ENCODE measurements at regions not wholly inside any gene's neighbourhood (a gene's known extent, or its start where the extent isn't known, plus 50 kb on each side); places are given as distances from the start of the nearest gene placed in this dataset.

GRCh38 chr4:14787894-14788293 lies 214.4 kb upstream of the CPEB2 start:
- DNase-seq (ENCODE audit: low read depth in 4 of 4, low spot score in 2 of 4) = no peak

- no peak for DNase-seq (ENCODE audit: low read depth in 4 of 4, low spot score in 2 of 4)
Observed at GRCh38 chr4:14790494-14790893, 211.8 kb upstream of the CPEB2 start.

- no peak for DNase-seq (ENCODE audit: low read depth in 4 of 4, low spot score in 2 of 4)
Observed at GRCh38 chr4:14792702-14793227, 209.5 kb upstream of the CPEB2 start.

- DNase-seq (ENCODE audit: low read depth in 4 of 4, low spot score in 2 of 4) = no peak
Observed at GRCh38 chr4:14800977-14801376, 201.3 kb upstream of the CPEB2 start.

- DNase-seq (ENCODE audit: low read depth in 4 of 4, low spot score in 2 of 4) = no peak
Observed at GRCh38 chr4:14802596-14802995, 199.7 kb upstream of the CPEB2 start.

GRCh38 chr4:14807856-14808255 lies 194.4 kb upstream of the CPEB2 start:
- DNase-seq (ENCODE audit: low read depth in 4 of 4, low spot score in 2 of 4) = no peak

- DNase-seq (ENCODE audit: low read depth in 4 of 4, low spot score in 2 of 4) = no peak
Observed at GRCh38 chr4:14809203-14809602, 193.1 kb upstream of the CPEB2 start.

DNA sequence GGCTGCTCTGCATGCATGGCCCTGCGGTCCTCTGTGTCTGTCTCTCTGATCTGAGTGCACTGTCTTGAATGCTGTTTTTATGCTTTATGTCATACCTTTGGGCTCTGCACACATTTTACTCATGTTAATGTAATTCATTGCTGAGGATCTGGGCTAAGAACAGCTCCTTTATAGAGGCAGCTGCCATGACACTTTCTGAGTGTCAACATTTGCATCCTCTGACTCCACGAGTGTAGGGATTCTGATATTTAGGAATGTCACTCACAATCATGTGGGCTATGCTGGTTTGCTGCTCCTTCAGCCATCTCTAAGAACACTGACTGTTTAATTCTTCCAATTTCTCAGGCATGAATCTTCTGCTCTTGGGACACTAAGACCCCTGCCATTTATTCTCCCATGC lies 192.2 kb upstream of the CPEB2 start:
- no peak for DNase-seq (ENCODE audit: low read depth in 4 of 4, low spot score in 2 of 4)

DNA sequence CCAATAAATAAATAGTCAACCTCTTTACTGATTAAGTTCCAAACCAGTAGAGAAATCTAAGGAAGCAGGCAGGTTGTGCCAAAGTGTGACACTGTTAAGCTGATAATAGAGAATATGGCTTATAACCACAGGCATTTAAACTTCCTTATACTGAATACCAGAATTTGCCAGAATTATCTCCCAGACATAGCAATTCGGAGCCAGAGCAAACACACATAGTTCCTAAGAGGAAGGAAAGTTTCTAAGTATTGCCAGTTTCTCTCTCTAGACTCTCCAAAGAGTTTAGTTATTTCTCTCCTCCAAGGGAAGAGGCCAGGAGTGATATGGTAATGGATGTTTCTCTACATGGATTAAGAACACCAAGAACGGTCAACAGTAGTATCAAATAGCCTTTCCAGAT lies 191.7 kb upstream of the CPEB2 start:
- no peak for DNase-seq (ENCODE audit: low read depth in 4 of 4, low spot score in 2 of 4)

- DNase-seq (ENCODE audit: low read depth in 4 of 4, low spot score in 2 of 4) = no peak
Observed at GRCh38 chr4:14812101-14812500, 190.2 kb upstream of the CPEB2 start.

DNA sequence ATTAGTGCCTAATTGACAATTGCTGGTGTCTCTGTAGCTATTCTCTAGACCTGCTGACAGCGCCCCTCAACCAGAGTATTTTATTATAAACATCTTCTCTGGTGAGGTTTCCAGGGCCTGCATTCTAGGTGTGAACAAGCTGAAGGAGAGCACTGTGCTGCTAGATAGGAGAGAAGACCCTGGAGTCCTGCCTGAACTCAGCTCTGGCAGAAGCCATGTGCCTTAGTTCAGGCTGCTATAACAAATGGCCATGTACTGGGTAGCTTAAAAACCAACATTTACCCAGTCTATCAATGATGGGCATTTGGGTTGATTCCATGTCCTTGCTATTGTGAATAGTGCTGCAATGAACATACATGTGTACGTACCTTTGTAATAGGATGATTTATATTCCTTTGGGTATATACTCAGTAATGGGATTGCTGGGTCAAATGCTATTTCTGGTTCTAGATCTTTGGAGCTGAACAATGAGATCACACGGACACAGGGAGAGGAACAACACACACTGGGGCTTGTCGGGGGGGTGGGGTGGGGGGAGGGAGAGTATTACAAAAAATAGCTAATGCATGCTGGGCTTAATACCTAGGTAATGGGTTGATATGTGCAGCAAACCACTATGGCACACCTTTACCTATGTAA lies 185.5 kb upstream of the CPEB2 start:
- no peak for DNase-seq (ENCODE audit: low read depth in 4 of 4, low spot score in 2 of 4)

GRCh38 chr4:14824189-14824588 lies 178.1 kb upstream of the CPEB2 start:
- DNase-seq (ENCODE audit: low read depth in 4 of 4, low spot score in 2 of 4) = no peak

- DNase-seq (ENCODE audit: low read depth in 4 of 4, low spot score in 2 of 4) = no peak
Observed at GRCh38 chr4:14827111-14827510, 175.2 kb upstream of the CPEB2 start.

- no peak for DNase-seq (ENCODE audit: low read depth in 4 of 4, low spot score in 2 of 4)
Observed at GRCh38 chr4:14829795-14830194, 172.5 kb upstream of the CPEB2 start.

- no peak for DNase-seq (ENCODE audit: low read depth in 4 of 4, low spot score in 2 of 4)
Observed at GRCh38 chr4:14831416-14831815, 170.9 kb upstream of the CPEB2 start.

DNA sequence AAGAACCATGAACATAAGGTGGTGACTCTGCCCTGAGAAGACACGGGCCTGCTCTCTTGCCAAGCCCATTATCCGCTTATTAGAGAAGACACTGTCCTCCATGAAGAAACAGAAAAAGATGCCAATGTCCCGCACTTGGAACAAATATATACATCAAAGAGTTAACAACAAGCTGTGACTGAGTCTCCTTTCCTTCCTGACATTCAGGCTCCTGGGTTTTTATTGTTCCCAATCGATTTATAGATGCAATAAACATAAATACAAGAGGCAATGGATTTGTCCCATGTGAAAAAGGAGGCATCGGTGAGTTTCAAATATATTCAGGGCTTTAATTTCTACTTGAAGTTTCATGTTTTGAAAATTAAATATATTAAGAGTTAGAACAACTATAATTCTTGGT lies 169.2 kb upstream of the CPEB2 start:
- DNase-seq (ENCODE audit: low read depth in 4 of 4, low spot score in 2 of 4) = no peak

DNA sequence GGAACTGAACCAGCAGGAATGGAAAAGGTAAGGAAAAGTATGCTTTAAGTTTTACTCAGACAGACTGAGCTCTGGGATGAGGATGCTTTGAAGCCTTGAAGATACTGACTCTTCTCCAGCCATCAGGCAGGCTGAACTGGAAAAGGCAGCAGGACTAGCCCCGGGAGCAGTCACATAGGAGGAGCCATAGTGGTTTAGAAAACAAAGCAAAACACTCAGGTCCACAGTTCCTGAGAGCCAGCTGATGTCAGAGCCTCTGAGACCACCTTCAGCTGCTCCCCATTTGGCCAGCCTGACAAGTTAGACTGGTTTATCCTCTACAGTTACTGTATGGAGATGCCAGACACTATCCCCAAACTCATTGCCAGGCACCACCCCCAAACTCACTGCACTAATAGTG lies 167.9 kb upstream of the CPEB2 start:
- DNase-seq (ENCODE audit: low read depth in 4 of 4, low spot score in 2 of 4) = no peak

- DNase-seq (ENCODE audit: low read depth in 4 of 4, low spot score in 2 of 4) = no peak
Observed at GRCh38 chr4:14835288-14835687, 167.0 kb upstream of the CPEB2 start.

GRCh38 chr4:14835708-14836425 lies 166.4 kb upstream of the CPEB2 start:
- DNase-seq (ENCODE audit: low read depth in 4 of 4, low spot score in 2 of 4) = no peak

GRCh38 chr4:14837860-14838259 lies 164.4 kb upstream of the CPEB2 start:
- no peak for DNase-seq (ENCODE audit: low read depth in 4 of 4, low spot score in 2 of 4)

DNA sequence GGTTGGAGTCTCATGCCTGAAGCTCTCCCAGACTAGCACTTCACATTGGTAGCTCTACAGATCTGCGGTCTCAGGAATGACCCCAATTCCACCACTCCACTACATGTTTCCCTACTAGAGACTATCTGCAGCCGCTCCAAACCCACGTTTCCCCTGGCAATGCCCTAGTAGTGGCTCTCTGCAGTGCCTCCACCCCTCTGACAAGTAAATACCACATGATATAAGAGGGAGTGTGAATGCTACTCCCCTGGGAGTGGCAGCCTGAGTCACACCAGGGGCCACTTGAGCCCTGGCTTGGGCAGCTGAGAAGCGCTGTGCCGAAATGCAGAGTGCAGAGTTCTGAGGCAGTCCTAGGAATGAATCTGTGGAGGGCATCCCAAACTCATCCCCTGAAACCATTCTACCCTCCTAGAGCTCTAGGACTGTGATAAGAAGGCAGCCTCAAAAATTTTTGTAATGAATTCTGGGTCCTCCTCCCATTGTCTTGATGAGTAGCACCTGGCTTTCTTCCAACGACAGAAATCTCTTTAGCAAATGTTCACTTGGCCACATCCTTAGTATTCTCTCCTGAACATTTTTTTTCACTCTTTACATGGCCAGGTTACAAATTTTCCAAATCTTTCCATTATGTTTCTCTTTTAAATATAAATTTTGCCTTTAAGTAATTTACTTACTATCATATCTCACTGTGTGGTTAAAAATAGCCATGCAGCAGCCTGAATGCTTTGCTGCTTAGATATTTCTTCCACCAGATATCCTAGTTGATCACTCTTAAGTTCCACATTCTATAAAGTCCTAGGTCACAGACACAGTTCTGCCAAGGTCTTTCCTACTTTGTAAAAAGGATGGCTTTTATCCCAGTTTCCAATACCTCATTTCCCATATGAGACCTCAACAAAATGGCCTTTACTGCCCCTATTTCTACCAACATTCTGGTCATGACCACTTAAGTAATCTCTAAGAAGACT lies 160.2 kb upstream of the CPEB2 start:
- no peak for DNase-seq (ENCODE audit: low read depth in 4 of 4, low spot score in 2 of 4)

Data from left renal cortex interstitium (tissue), 4 donors.